Endodermal cell (in vitro differentiated cells): ENCODE measurements at regions not wholly inside any gene's neighbourhood (a gene's known extent, or its start where the extent isn't known, plus 50 kb on each side); places are given as distances from the start of the nearest gene placed in this dataset.

Experiments used
- DNase-seq: peaks from one replicate; pipeline ENCODE4 v3.0.0-alpha.2; 2017
- H3K27ac ChIP-seq: 2 replicates; pipeline ENCODE4 v1.5.1; 2013; ENCODE audit warnings: mild to moderate bottlenecking, low read depth, low read length, moderate library complexity
- H3K27me3 ChIP-seq: 2 replicates; pipeline ENCODE4 v1.6.1; 2013; ENCODE audit warnings: mild to moderate bottlenecking, low read length, moderate library complexity; ENCODE audit not compliant: insufficient read depth, control insufficient read depth, poor library complexity, severe bottlenecking
- H3K36me3 ChIP-seq: 2 replicates; pipeline ENCODE4 v1.7.0; 2013; ENCODE audit warnings: mild to moderate bottlenecking, low read length, moderate library complexity; ENCODE audit not compliant: control insufficient read depth, insufficient read depth
- H3K4me1 ChIP-seq: one replicate; pipeline ENCODE4 v1.7.0; 2013; ENCODE audit warnings: low read length; ENCODE audit not compliant: control insufficient read depth, insufficient read depth
- H3K4me3 ChIP-seq: 2 replicates; pipeline ENCODE4 v1.5.1; 2013; ENCODE audit warnings: mild to moderate bottlenecking, low read length, moderate library complexity
- H3K9ac ChIP-seq: 2 replicates; pipeline ENCODE4 v1.6.1; 2013; ENCODE audit warnings: mild to moderate bottlenecking, low read length, moderate library complexity; ENCODE audit not compliant: poor library complexity, severe bottlenecking; ENCODE audit errors: extremely low read depth
- H3K9me3 ChIP-seq: 2 replicates; pipeline ENCODE4 v1.6.1; 2013; ENCODE audit warnings: mild to moderate bottlenecking, low read length, moderate library complexity; ENCODE audit not compliant: control insufficient read depth
- H3K27ac Mint-ChIP-seq: 2 replicates; pipeline ENCODE4 v1.8.0; 2020; ENCODE audit warnings: mixed read lengths
- H3K27me3 Mint-ChIP-seq: 2 replicates; pipeline ENCODE4 v1.8.0; 2021; ENCODE audit warnings: mild to moderate bottlenecking, mixed read lengths; ENCODE audit not compliant: insufficient read depth
- H3K36me3 Mint-ChIP-seq: 2 replicates; pipeline ENCODE4 v1.8.0; 2020; ENCODE audit warnings: low read depth, mixed read lengths
- H3K4me1 Mint-ChIP-seq: 2 replicates; pipeline ENCODE4 v1.8.0; 2020; ENCODE audit warnings: mixed read lengths
- H3K4me3 Mint-ChIP-seq: 2 replicates; pipeline ENCODE4 v1.8.0; 2020; ENCODE audit warnings: mild to moderate bottlenecking, moderate library complexity, mixed read lengths
- H3K9me3 Mint-ChIP-seq: 2 replicates; pipeline ENCODE4 v1.8.0; 2020; ENCODE audit warnings: mild to moderate bottlenecking, mixed read lengths
- CTCF ChIP-seq: fragments of 200-600 bp; sonication (generic); conservative IDR thresholded peaks from 2 replicates; pipeline ENCODE4 v1.5.0; 2021; ENCODE audit warnings: antibody characterized with exemption, mild to moderate bottlenecking
- WGBS, 2 experiments: methylation state at CpG; one replicate each; pipeline versions ENCODE4 v1.1.5 to v1.1.7; 2013; ENCODE audit warnings: missing lambda C conversion rate in 2 of 2, mixed read lengths in 1 of 2; ENCODE audit not compliant: insufficient coverage in 1 of 2, insufficient read length in 1 of 2; 5-methylcytosine and 5-hydroxymethylcytosine counted together

DNA sequence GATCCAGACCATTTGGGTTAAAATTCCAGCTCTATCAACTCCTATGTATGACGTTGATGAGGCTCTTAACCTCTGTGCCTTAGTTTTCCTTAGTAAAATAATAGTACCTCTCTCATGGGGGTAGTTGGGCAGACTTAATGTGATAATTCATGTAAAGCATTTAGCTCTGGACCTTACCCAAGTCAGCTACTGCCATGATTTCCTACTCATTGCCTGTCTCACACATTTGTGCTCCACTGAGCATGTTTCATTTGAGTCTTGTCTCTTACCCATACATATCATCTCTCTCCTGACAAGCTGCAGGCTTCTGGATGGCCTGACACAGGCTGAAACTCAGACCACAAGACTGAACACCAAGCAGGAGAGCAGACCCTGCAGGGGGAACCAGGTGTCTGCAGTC is 77.7 kb upstream of the ZBTB40 start:
- Mint-ChIP-seq H3K27ac (no peak overlapping the region), H3K9me3 (no peaks in the 10 kb centered on the region), H3K27me3 (peaks cover 2% of the 10 kb centered on the region), H3K36me3 (no peaks in the 10 kb centered on the region), H3K4me1 (peaks cover 13% of the 10 kb centered on the region), H3K4me3 (no peak overlapping the region)
- no peak overlapping the region for H3K9ac ChIP-seq
- no peaks in the 10 kb centered on the region for H3K9me3 ChIP-seq
- WGBS, 2 experiments = 80% methylated on average over 1 of the region's 1 CpG; no CpG with 5 or more reads in 1 of the 2 experiments
- H3K4me3 ChIP-seq = no peak overlapping the region
- no peak for TF ChIP-seq CTCF
- no peaks in the 10 kb centered on the region for H3K4me1 ChIP-seq
- H3K27ac ChIP-seq = no peak overlapping the region
- no peaks in the 10 kb centered on the region for H3K36me3 ChIP-seq
- no peak for DNase-seq
- no peaks in the 10 kb centered on the region for H3K27me3 ChIP-seq

- no peak for DNase-seq
- Histone ChIP-seq H3K9me3 (no peaks in the 10 kb centered on the region), H3K4me1 (no peaks in the 10 kb centered on the region), H3K4me3 (no peak overlapping the region), H3K27me3 (no peaks in the 10 kb centered on the region), H3K9ac (no peak overlapping the region), H3K27ac (no peak overlapping the region), H3K36me3 (no peaks in the 10 kb centered on the region)
- no peaks in the 10 kb centered on the region for H3K9me3 Mint-ChIP-seq
- no peak for TF ChIP-seq CTCF
- H3K4me1 Mint-ChIP-seq = peaks cover 5% of the 10 kb centered on the region
- H3K27ac Mint-ChIP-seq = no peak overlapping the region
- no peaks in the 10 kb centered on the region for H3K36me3 Mint-ChIP-seq
- 88 to 94% methylated on average over 9 of the region's 9 CpGs for WGBS, 2 experiments
- H3K4me3 Mint-ChIP-seq = no peak overlapping the region
- H3K27me3 Mint-ChIP-seq = no peaks in the 10 kb centered on the region
These were observed 76.0 kb upstream of the ZBTB40 start for GRCh38 chr1:22375601-22376000.

DNA sequence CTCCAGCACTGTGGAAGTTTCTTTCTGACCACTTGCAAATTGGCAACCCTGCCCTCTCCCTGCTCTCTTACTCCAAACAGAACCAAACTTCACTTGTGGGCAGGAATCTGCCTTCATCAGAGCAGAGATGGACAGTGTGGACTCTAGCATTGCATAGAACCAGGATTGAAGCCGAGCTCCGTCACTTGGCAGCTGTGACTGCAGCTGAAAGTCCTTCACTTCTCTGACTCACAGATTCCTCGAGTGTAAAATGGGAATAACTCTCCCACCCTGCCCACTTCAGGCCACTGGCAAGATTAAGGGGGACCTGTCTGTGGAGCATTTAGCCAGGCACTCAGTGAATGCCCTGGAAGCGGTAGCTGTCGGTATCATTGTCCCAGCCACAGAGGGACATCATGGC is 75.7 kb upstream of the ZBTB40 start:
- Histone ChIP-seq H3K9me3 (no peaks in the 10 kb centered on the region), H3K27ac (no peak overlapping the region), H3K36me3 (no peaks in the 10 kb centered on the region), H3K27me3 (no peaks in the 10 kb centered on the region), H3K4me3 (no peak overlapping the region), H3K9ac (no peak overlapping the region), H3K4me1 (no peaks in the 10 kb centered on the region)
- TF ChIP-seq CTCF = no peak
- H3K4me1 Mint-ChIP-seq = peaks cover 5% of the 10 kb centered on the region
- DNase-seq = no peak
- no peak overlapping the region for H3K4me3 Mint-ChIP-seq
- H3K9me3 Mint-ChIP-seq = no peaks in the 10 kb centered on the region
- 88 to 93% methylated on average over 4 to 5 of the region's 5 CpGs for WGBS, 2 experiments
- H3K36me3 Mint-ChIP-seq = no peaks in the 10 kb centered on the region
- no peaks in the 10 kb centered on the region for H3K27me3 Mint-ChIP-seq
- no peak overlapping the region for H3K27ac Mint-ChIP-seq
